GM12864 (cell line): ENCODE measurements at regions not wholly inside any gene's neighbourhood (a gene's known extent, or its start where the extent isn't known, plus 50 kb on each side); places are given as distances from the start of the nearest gene placed in this dataset.

Experiments
- DNase-seq: peaks from one replicate; pipeline ENCODE4 v3.0.0-alpha.2; 2011; ENCODE audit warnings: low read depth
- H3K4me3 ChIP-seq: 2 replicates; pipeline ENCODE4 v1.5.1; 2011; ENCODE audit warnings: mild to moderate bottlenecking, low read depth, low read length, control low read depth
- CTCF ChIP-seq: IDR thresholded peaks from 2 replicates; pipeline ENCODE4 v1.5.1; 2011; ENCODE audit warnings: low read depth, mild to moderate bottlenecking, moderate library complexity, low read length, control low read depth, inconsistent platforms; ENCODE audit errors: missing control alignments

DNA sequence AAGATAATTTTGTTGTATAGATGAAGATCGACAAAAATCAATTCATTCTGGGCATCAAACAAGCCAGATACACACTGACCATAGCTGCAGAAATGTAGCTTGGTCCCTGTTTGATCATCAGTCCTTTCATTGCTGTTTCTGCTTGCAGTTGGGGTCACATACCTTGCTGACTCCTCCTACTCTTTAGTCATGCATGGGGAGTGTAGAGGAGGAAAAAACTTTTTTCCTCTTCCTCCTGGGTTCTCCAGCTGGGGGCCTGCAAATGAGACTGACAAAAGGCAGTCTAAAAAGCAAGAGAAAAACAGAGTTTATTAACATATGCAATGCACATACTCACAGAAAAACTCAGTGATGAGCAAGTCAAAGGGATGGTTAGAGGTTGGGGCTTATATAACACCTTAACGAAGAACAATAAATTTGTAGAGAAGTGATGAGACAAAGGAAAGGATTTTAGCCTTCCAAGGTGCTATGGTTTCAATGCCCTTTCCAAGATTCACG lies 105.8 kb downstream of the QRSL1 start:
- DNase-seq: no peak
- no peak for TF ChIP-seq CTCF
- H3K4me3 ChIP-seq: no peak overlapping the region

DNA sequence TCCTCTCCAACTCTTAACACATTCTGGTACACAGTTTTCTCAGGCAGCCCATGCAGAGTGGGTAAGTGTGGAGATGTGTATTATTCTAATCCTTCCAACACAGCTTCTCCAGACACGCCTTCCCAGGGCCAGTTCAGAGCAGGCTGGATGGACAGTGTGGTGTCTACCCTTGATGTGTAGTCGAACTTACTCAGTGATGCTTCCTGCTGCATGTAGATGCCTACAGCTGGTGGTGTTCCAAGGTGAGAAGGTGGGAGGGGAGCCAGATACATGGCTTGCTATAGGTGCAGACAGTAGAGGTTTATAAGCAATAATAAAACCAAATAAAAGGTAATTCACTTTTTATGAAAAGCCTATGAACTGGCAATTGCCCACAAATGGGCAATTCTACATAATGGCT lies 104.0 kb downstream of the QRSL1 start:
- no peak for DNase-seq
- no peak overlapping the region for H3K4me3 ChIP-seq
- no peak for TF ChIP-seq CTCF

DNA sequence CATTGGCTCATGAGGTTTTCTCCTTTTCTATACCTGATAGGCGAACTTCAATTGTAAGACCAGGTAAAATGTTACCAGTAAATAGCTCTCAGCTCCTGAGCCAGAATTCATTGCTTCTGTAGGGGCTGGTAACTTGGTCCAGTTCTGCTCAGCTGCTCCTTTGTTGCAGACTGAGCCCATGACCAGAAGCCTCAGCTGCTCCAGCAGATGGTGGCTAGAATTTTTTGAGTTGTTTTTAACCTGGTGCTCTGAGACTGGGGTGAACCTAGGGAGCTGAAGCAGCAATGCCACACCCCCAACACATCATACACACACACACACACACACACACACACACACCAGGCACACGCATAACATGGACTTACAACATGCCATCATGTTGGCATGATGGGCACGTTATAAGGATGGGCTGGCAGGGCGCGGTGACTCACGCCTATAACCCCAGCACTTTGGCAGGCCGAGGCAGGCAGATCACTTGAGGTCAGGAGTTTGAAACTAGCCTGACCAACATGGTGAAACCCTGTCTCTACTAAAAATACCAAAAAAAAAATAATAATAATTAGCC lies 103.1 kb downstream of the QRSL1 start:
- H3K4me3 ChIP-seq: no peak overlapping the region
- TF ChIP-seq CTCF: no peak
- DNase-seq: no peak

DNA sequence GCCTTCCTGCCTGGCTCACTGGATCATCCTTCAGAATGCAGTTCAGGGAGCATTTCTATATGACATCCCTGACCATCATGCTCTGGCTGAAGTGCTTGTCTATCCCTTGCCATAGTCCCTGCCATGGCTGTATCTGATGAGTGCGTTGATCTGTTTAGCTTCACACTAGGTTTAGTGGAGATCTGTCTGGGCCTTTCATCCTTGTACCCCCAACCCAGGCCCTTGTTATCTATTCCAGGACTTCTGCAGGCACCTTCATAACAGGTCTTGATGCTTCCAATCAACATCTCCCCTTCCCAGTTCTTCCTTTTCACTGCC lies 102.4 kb downstream of the QRSL1 start:
- no peak for TF ChIP-seq CTCF
- DNase-seq: no peak
- no peak overlapping the region for H3K4me3 ChIP-seq

DNA sequence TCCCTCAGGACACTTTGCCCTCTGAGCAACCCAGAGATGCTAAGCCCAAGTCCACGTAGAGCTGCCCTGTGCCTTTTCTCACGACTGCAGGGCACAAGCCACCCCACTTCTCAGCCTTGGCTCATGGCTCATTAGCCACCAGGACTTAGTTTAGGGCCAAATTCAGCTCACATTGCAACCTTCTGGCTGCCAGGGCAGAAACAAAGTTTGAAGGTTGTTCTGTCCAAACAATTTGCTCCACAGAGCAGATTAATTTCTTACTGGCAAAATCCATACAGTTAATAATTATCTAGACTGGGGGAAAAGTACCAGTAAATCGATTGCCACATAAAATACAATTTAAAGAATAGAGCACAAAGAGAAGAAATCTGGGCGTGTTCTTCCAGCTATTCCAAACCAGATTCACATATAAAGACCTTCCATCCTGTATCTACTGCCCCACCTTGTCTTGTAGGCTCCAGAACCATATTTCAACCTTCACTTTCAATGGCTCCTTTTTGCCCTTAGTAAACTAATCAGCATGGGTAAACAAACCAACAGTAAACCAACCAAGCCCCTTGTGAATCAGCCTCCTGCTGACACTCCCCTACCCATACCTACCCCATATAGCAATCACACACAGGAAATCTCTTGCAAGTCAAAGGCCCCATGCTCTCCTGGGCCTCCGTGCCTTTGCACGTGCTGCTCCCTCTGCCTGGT lies 101.9 kb downstream of the QRSL1 start:
- H3K4me3 ChIP-seq: no peak overlapping the region
- no peak for DNase-seq
- no peak for TF ChIP-seq CTCF

- no peak for TF ChIP-seq CTCF
- no peak overlapping the region for H3K4me3 ChIP-seq
- no peak for DNase-seq
Measured at GRCh38 chr6:106730718-106731117, 101.3 kb downstream of the QRSL1 start.

DNA sequence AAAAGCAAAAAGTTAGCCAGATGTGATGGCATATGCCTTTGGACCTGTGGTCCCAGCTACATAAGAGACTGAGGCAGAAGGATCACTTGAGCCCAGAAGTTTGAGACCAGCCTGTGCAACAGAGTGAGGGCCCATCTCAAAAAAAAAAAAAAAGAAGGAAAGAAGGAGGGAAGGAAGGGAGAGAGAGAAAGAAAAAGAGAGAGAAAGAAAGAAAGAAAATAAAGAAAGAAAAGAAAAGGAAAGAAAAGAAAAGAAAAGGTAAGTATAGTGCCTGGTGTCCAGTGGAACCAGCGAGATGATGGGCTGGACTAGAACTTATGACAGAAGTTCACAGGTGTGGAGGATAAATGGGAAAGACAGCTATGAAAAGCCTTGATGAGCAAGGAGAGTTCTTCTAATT lies 100.9 kb downstream of the QRSL1 start:
- no peak overlapping the region for H3K4me3 ChIP-seq
- no peak for DNase-seq
- TF ChIP-seq CTCF: no peak
